NCI-H1092 treated with DMSO at 0.1 percent for 48 hours (cell line): ENCODE measurements at regions not wholly inside any gene's neighbourhood (a gene's known extent, or its start where the extent isn't known, plus 50 kb on each side); places are given as distances from the start of the nearest gene placed in this dataset.

Source experiments
- DNase-seq: peaks from one replicate; lab custom pipeline; 2025; lab: John Stamatoyannopoulos, UW

DNA sequence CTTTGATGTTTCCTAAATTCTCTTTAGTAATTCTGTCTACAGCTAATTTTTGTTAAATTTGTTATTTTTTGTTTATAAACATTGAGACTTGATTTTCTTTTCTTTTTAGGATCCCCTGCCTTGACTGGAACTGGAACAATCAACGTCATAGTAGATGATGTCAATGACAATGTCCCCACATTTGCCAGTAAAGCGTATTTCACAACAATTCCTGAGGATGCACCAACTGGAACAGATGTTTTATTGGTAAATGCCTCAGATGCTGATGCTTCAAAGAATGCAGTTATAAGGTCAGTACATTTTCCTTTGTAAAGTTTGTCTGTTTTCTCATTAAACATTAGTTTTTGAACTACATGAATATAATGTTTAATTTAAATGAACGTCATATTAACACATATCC, 119.4 kb downstream of the FAT4 start:
- DNase-seq = no peak

DNA sequence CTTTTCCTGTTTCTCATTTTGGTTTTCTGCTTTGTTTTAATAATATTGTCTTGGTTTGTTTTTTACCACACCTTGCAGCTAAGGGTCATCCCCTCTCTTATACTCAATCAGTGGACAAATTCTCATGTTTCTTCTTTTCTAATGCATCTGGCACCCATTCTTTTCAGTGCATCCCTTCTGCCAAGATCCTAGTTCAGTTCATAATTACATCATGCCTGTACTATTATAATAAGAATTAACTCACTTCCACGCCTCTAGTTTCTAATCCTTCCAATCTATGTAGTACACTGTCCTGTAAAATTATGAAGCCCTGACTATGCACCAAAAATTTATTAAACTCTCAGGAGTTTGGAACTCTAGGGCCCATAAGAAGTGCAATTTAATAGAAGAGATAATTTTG, 126.1 kb downstream of the FAT4 start:
- DNase-seq = no peak

DNA sequence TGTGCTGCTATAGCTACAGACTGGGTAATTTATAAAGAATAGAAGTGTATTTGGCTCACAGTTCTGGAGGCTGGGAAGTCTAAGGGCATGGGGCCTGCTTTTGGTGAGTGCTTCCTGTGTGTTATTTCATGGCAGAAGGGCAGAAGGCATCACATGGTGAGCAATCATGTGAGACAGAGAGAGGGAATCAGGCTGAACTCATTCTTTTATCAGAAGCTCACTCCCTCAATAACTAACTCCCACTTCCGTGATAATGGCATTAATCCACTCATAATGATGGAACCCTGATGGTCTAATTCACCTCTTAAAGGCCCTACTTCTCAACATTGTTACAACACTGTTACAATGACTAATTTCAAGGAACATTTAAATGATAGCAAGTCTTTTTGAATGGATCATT, 129.4 kb downstream of the FAT4 start:
- DNase-seq = no peak

DNA sequence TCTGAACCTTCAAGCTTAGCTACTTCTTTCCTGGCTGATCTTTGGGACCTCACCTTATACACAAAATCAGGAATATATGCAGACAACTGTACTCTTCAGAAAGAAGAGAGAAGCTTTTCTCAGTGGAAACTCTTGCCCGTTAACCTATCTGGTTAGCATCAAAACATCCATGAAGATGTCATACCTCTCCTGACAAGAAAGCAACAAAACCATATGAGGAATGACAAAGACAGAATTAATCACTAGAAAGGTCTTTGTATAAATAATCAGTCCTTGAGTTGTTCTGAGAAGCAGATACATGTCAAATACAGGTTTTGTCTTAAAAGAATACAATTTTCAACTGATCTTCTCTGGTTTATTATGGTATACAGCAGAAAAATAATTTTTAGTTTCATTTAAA, 130.8 kb downstream of the FAT4 start:
- DNase-seq = no peak

DNA sequence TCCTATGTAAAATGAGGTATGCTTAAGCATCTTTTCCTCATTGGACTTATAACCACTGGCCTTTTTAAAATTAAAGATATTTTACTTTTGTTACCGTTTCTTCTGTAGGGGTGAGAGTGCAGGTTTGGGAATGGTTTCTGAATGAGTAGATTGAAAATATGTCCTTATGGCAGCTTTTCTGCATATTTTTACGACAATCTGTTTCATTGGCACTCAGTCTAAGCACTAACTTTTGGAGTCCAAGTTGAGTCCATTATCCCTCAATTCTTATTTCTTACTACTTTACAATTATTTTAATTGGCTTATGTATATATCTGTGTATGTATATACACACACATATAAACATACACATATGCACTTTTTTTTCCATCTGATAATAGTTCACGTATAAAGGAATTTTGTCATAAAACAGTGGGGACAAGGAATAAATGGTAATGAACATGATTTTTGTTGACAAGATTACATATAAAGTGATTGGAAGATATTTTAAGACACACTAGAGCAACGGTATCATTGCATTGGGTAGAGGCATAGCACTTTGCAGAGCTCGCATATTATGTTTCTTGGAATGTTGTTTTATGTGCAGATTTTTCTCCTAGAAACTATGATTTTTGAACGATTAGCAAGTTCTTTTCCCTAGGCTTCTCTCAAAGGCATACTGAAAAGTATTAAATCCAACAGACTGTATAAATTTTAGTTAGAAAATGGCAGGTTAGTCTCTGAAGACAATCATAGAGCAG, 133.0 kb downstream of the FAT4 start:
- DNase-seq = no peak

DNA sequence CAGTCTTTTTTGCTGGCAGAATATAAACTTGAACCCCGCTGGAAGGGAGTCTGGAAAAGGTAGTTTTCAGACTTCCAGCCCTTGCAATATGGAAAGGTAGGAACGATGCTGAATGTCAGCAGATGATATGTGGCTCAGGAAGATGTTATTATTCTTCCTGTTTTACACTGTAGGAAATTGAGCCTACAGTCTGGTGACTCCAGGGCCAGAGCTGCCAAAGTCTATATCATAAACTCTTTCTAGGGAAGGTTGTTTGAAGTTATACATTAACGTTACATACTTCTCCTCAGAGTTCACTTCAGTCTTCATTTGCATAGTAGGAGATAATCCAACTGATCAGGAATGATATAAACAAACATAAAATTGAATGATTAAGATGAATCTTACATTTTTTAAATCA, 141.3 kb downstream of the FAT4 start:
- DNase-seq = no peak

DNA sequence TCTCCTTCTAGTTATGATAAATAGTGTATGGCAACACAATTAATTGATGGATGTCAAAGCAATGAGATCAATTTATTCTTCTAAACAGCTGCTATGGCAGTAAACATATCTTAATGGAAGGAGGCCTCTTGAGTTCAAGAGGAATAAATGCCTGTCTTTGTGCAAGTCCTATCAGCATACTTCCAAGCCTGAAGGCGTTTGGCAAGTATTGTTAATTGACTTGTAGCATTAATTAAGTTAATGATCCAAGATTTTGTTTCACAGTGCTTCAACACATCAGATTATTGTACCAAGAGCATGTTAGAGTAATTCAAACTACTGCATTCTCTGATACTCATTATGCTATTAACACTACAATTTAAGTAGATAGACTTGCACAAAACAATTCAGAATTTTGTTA, 144.8 kb downstream of the FAT4 start:
- DNase-seq = no peak

DNA sequence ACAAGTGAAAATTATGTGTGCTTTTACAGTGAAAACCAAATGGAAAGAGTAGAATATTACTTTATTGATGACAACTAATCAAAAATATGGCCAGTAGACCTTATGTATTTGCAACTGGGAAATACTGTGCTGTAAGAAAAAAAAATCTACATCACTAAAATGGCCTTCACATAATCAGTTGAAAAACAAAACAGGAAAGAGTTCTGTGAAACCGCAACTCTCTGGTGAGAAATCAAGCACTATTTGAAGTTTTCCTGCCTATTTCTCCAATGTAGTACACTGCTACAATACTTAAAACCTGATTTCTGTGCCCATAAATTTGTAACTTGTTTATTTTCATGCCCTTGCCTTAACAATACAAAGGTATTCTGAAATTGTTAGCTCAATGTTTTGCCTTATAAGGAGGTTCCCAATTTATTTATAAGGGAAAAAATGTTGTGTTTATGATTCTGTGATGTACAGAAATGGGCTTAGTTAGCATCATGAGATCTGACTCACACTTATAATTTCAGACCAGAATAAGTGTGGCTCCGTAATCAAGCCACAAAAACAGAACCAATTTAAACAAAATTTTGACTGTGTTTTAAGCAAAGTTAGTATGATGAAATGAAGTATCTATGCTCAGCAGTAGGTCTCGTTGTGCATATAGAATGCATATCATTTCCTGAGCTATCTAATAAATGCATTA, 147.1 kb downstream of the FAT4 start:
- no peak for DNase-seq

DNA sequence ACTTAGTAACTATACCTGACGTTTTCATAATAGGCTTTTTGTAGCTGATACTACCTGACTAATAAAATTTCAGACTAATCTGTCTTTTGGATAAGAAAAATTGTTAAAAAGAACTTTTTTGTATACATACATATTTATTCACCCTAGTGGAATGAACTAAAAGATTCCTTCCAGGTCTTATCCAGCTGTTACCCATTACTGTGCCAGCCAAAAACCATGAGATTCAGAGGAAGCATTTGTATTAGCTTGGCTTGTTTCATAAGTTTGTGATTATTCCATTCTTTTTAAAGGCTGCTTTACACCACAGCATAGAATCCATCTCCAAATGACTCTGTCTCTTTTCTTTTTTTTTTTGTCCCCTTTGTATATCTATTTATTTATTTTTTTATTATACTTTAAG, 149.4 kb downstream of the FAT4 start:
- no peak for DNase-seq

DNA sequence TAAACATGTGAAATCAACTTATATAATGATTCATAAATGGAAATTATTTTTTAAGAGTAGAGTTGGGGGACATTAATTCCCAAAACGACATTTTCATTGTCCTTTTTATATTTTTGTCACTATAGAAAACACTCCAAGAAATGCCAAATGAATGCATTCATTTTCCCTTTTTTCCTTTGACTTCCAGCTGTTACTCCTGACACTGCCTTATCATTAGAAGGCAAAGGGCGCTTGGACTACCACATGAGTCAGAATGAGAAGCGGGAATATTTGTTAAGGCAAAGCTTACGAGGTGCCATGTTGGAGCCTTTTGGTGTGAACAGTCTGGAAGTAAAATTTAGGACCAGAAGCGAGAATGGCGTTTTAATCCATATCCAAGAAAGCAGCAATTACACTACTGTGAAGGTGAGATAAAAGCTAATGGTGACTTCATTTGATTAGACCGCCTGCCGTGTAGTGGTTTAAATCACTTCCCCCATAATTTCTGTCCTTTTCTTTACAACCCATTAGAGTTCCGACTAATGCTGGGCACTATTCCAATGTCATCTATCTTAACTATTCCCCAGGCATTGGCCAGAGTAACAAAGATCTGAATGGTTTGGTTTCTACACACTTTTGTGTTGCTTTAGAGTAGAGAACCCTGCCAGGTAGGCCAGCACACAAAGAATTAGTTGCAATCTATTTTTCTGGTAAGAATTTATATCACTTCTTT, 166.7 kb downstream of the FAT4 start:
- peak; percentile 95 for DNase-seq

DNA sequence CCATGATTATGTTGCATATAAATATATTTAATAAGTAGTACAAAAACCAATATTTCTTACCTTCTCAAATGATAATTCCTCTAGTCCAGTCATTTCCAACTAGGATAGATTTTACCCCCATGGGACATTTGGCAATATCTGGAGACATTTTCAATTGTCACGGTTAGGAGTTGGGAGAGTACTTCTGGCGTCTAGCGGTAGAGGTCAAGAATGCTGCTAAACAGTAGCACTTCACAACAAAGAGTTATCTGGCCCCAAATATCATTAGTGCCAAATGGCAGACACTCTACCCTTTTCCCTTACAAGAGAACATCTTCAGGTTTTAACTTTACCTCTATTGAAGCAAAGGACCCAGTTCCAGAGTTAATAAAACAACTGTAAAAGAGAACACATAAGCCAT, 168.1 kb downstream of the FAT4 start:
- no peak for DNase-seq

DNA sequence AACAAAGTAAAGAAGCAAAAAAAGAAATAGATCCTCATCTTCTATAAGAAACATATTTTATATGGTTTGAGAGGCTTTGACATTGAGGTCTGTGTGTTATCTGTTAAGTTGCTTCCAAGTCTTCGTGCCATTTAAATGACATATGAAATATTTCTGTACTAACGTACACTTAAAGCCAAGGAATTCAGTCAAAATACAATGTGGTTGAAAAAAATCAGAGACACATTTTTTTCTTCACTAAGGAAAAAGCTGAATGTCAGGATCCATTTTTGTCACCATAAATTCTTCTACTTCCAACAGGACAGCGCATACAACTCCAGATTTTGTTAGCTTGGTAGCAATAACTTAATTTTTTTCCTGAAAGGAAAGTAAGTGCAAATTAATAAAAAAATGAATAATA, 168.5 kb downstream of the FAT4 start:
- DNase-seq = no peak

DNA sequence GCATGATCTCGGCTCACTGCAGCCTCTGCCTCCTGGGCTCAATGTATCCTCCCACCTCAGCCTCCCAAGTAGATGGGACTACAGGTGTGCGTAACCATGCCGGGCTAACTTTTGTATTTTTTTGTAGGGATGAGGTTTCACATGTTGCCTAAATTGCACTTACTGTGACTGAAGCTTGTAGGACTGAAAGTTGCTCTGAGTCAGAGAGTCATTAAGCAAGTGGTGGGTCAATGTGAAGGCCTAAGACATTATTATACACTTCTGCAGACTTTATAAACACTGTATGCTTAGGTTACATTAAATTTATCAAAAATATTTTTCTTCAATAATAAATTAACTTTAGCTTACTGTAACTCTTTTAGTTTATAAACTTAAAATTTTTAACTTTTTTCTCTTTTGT, 170.2 kb downstream of the FAT4 start:
- no peak for DNase-seq

DNA sequence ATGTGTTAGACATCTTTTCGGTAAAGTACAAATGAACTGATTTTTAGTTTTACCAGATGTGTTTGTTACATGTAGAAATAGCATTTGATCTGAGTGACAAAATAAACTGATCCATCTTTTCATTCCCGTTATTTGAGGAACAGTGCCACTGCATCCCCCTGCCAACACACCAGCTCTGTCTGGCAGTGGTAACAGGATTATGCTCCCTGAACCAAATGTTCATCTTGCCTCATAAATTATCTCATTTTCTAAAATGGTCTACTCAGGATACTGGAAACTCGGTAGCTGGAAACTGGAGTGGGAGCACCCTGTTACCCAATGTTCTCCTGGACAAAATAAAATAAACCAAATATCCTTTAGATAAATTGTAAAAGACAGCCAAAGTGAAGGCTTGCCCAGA, 171.6 kb downstream of the FAT4 start:
- no peak for DNase-seq

DNA sequence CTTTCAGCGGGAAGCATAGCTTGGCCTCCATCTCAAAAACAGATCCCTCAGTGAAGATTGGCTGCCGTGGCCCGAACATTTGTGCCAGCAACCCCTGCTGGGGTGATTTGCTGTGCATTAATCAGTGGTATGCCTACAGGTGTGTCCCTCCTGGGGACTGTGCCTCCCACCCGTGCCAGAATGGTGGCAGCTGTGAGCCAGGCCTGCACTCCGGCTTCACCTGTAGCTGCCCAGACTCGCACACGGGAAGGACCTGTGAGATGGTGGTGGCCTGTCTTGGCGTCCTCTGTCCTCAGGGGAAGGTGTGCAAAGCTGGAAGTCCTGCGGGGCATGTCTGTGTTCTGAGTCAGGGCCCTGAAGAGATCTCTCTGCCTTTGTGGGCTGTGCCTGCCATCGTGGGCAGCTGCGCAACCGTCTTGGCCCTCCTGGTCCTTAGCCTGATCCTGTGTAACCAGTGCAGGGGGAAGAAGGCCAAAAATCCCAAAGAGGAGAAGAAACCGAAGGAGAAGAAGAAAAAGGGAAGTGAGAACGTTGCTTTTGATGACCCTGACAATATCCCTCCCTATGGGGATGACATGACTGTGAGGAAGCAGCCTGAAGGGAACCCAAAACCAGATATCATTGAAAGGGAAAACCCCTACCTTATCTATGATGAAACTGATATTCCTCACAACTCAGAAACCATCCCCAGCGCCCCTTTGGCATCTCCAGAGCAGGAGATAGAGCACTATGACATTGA, 175.4 kb downstream of the FAT4 start:
- no peak for DNase-seq

DNA sequence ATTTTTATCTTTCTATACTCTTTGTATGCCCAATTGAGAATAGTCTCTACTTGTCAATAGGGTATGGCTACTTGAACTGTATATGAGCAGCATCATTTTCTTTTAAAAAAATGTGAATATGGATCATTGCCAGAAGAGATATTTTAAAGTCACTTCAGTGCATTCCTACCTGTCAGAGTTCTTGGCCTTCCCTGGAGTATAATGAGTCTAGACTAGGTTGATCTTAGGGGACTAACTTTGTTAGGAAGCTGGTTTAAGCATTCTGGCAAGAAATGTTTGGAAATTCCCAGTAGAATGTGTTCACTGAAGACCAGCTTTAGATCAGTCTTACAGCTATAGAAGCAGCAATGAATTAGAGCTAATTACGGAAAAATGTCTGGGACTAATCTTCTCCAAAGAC, 178.2 kb downstream of the FAT4 start:
- no peak for DNase-seq

DNA sequence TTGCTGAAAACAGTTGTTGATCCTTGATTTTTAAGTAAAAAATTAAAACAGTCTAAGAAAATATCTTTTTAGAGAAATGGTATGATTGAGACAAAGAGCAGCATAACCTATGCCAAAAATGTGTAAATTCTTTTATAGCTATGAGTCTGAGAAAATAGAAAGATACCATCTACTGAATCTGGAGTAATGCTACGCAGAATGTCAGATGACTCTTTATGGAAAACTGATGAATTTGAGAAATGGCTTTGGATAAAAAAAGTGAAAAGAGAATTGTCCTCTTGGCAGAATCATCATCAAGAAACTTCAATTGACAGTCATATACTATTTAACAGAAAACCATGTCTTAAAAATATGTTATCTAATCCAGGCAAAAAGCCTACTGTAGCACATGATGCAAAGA, 183.1 kb downstream of the FAT4 start:
- no peak for DNase-seq

DNA sequence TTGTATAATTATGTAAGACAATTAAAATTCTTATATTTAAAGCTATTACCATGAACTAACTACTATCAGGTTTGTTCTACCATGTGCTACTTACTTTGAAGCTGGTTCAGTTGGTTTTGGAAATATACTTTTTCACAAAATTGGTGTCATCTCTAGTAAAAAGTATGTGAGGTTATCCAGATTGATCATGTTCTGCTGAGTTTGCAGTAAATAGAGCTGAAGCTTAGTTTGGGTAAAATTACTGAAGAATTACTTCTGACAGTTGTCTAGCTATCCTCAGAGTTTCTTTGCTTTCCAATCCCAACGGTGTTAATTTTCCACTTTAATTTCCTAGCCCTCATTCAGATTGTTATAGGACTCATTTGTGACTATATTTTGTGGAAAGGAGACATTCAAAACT, 184.2 kb downstream of the FAT4 start:
- no peak for DNase-seq

DNA sequence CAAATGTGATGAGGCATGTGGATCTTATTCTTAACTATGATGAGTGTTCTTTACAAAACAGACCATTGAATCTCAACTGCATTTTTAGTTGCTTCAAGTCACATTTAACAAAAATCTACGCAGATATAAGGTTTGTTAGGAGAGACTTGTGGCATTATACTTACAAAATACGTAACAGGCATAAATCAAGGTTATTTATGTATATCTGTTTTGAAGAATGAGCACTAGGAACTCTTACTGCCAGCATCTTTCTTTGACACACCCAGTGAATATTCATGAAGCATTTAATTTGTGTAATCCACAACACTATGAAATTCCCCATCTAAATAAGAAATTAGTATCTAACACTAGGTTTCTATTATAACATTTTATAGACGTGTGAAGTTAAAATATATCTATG, 186.3 kb downstream of the FAT4 start:
- no peak for DNase-seq

DNA sequence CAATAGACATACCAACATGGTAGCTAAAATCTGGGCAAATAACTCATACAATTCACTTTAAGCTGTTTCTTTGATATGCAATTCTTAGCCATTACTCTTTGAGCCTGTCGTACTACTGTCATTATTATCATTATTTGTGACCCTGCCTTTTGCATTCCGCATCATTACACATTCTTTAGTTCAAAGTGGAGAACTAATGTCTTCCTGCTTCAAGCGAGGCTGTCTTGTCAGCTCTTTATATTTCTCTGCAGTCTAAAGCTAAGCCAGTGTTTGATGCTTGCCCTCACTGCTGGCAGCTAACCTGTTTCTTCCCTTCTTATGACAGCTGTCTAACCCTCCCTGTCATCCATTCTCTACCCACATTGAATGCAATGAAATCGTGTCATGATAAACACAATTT, 186.8 kb downstream of the FAT4 start:
- DNase-seq = no peak

DNA sequence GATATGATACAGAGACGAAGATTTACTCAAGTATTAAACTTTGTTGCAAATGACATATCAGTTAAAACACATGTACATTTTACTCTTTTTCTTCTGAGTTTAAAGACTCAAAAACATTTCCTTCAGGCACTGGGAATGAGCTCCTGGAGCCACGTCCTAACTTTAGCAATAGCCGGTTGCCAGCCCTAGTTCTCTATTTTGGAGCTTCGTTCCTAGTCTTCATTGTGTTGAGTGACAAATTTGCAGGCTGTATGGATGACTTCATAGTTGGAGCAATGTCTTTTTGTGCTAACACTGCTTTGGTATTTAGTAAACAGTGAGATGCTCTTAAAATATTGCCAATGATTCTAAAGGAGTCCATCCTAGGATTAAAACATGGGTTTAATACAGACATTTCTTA, 190.9 kb downstream of the FAT4 start:
- DNase-seq = no peak

DNA sequence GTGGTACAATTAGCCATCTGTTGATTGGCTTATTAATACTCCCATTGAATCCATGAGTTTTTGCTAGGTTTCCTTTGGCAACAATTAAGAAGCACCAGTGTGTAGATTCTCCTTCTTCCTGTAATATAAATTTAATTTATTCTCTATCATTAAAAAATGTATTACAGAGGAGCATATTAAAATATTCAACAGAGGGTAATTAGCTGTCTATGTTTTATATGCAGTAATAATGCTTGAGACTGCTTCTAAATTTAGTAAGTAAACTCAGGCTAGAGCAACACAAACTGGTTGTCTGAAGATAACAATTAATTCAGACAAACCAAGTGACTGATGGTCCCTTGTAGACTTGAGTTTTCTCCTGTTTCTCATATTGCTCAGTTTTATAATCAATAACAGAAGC, 192.4 kb downstream of the FAT4 start:
- DNase-seq = no peak

DNA sequence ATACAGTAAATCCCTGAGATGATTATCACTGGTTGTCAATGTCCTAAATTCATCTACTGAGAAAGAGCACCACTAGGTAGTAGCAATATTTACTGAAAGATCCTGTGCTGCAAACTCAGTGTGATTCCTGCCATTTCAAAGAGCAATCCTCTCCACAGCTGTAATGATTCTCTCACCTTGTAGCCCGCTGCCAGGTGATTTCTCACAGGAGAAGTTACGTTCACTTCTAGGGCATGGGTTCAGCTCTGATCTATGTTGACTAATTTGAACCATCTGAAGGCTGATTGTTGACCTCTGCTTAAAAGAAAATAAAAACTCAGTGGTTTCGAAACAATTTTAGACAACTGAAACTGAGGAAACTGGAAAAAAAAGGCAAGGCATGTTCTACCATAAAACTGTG, 197.0 kb downstream of the FAT4 start:
- no peak for DNase-seq
